ENCODE measurements at regions not wholly inside any gene's neighbourhood (a gene's known extent, or its start where the extent isn't known, plus 50 kb on each side); places are given as distances from the start of the nearest gene placed in this dataset.

GRCh38 chr2:126448611-126449010 lies 207.3 kb upstream of the GYPC start:
- Histone ChIP-seq H3K4me1 (ENCODE audit: insufficient read depth, low read length, poor library complexity, severe bottlenecking) (no peaks in the 10 kb centered on the region), H4K20me1 (ENCODE audit: insufficient read depth, low read length, poor library complexity, severe bottlenecking) (no peaks in the 10 kb centered on the region), H3K9ac (ENCODE audit: low read depth, low read length, poor library complexity, severe bottlenecking) (no peak overlapping the region), H2AFZ (ENCODE audit: low read length) (no peak overlapping the region), H3K79me2 (ENCODE audit: insufficient read depth, low read length) (no peaks in the 10 kb centered on the region), H3K36me3 (ENCODE audit: insufficient read depth, low read length) (no peaks in the 10 kb centered on the region), H3K4me3 (ENCODE audit: low read length, poor library complexity, severe bottlenecking) (no peak overlapping the region), H3K4me2 (ENCODE audit: low read depth, low read length, poor library complexity, severe bottlenecking) (no peak overlapping the region), H3K9me2 (replicated peaks; ENCODE audit: low read depth, low read length) (no peaks in the 10 kb centered on the region), H3K9me3 (ENCODE audit: insufficient read depth, low read depth, low read length) (no peaks in the 10 kb centered on the region), H3F3A (ENCODE audit: low read depth) (no peaks in the 10 kb centered on the region), H3K27me3 (ENCODE audit: insufficient read depth, low read length, poor library complexity, severe bottlenecking) (no peaks in the 10 kb centered on the region)
- no peak for TF ChIP-seq EZH2phosphoT487 (IDR thresholded peaks at IDR 0.05; ENCODE audit: borderline replicate concordance)
- TF ChIP-seq CTCF (conservative IDR thresholded peaks at IDR 0.05; ENCODE audit: low read length) = no peak

GRCh38 chr2:126449677-126450076 lies 206.3 kb upstream of the GYPC start:
- Histone ChIP-seq H3K36me3 (ENCODE audit: insufficient read depth, low read length) (no peaks in the 10 kb centered on the region), H3K9me3 (ENCODE audit: insufficient read depth, low read depth, low read length) (no peaks in the 10 kb centered on the region), H4K20me1 (ENCODE audit: insufficient read depth, low read length, poor library complexity, severe bottlenecking) (no peaks in the 10 kb centered on the region), H2AFZ (ENCODE audit: low read length) (no peak overlapping the region), H3K4me1 (ENCODE audit: insufficient read depth, low read length, poor library complexity, severe bottlenecking) (no peaks in the 10 kb centered on the region), H3K4me3 (ENCODE audit: low read length, poor library complexity, severe bottlenecking) (no peak overlapping the region), H3F3A (ENCODE audit: low read depth) (no peaks in the 10 kb centered on the region), H3K4me2 (ENCODE audit: low read depth, low read length, poor library complexity, severe bottlenecking) (no peak overlapping the region), H3K79me2 (ENCODE audit: insufficient read depth, low read length) (no peaks in the 10 kb centered on the region), H3K9me2 (replicated peaks; ENCODE audit: low read depth, low read length) (no peaks in the 10 kb centered on the region), H3K27me3 (ENCODE audit: insufficient read depth, low read length, poor library complexity, severe bottlenecking) (no peaks in the 10 kb centered on the region), H3K9ac (ENCODE audit: low read depth, low read length, poor library complexity, severe bottlenecking) (no peak overlapping the region)
- TF ChIP-seq CTCF (conservative IDR thresholded peaks at IDR 0.05; ENCODE audit: low read length) = no peak
- no peak for TF ChIP-seq EZH2phosphoT487 (IDR thresholded peaks at IDR 0.05; ENCODE audit: borderline replicate concordance)

DNA sequence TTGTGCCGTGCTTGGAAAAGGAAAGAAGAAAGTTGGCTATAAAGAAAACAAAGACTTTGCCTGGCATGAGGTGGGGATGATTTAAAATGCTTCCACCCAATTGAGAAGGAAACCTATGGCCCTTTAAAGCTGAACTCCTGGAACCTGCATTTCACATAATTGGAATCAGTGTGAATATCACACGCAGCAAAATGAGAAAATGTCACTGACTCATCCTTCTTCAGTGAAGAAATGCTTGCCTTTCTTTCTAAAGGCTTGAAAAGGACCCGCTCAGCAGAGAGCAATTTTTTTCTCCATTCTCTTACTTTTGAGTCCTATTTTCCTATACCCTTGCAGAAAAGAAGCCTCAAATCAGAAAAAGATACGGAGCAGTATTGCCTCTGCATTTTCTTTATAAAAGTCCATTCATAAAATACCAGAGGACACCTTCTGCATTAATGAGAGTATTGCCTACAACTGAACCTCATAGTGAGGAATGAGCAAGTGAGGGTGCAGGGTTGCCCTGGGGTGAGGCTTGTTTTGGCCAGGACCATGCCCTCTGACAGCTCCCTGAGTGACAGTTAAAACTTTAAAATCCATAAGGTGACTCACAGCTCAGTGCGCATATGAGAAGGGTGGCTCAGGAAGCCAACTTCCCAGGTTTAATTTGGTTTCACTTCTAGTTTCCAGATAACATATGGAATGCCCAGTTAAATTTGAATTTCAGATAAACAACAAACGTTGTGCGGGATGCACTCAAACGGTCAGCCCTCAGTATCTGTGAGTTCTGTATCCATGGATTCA lies 191.9 kb upstream of the GYPC start:
- no peaks in the 10 kb centered on the region for H3K27me3 ChIP-seq (ENCODE audit: insufficient read depth, low read length, poor library complexity, severe bottlenecking)
- no peaks in the 10 kb centered on the region for H3K9me3 ChIP-seq (ENCODE audit: insufficient read depth, low read depth, low read length)
- no peaks in the 10 kb centered on the region for H3K9me2 ChIP-seq (replicated peaks; ENCODE audit: low read depth, low read length)
- no peak overlapping the region for H3K4me3 ChIP-seq (ENCODE audit: low read length, poor library complexity, severe bottlenecking)
- TF ChIP-seq CTCF (conservative IDR thresholded peaks at IDR 0.05; ENCODE audit: low read length) = no peak
- H3K79me2 ChIP-seq (ENCODE audit: insufficient read depth, low read length) = no peaks in the 10 kb centered on the region
- no peaks in the 10 kb centered on the region for H4K20me1 ChIP-seq (ENCODE audit: insufficient read depth, low read length, poor library complexity, severe bottlenecking)
- no peaks in the 10 kb centered on the region for H3K36me3 ChIP-seq (ENCODE audit: insufficient read depth, low read length)
- no peaks in the 10 kb centered on the region for H3F3A ChIP-seq (ENCODE audit: low read depth)
- no peak overlapping the region for H3K4me2 ChIP-seq (ENCODE audit: low read depth, low read length, poor library complexity, severe bottlenecking)
- no peak overlapping the region for H3K9ac ChIP-seq (ENCODE audit: low read depth, low read length, poor library complexity, severe bottlenecking)
- no peaks in the 10 kb centered on the region for H3K4me1 ChIP-seq (ENCODE audit: insufficient read depth, low read length, poor library complexity, severe bottlenecking)
- H2AFZ ChIP-seq (ENCODE audit: low read length) = no peak overlapping the region

All from Loucy (cell line).